ENCODE measurements at regions not wholly inside any gene's neighbourhood (a gene's known extent, or its start where the extent isn't known, plus 50 kb on each side); places are given as distances from the start of the nearest gene placed in this dataset.

DNA sequence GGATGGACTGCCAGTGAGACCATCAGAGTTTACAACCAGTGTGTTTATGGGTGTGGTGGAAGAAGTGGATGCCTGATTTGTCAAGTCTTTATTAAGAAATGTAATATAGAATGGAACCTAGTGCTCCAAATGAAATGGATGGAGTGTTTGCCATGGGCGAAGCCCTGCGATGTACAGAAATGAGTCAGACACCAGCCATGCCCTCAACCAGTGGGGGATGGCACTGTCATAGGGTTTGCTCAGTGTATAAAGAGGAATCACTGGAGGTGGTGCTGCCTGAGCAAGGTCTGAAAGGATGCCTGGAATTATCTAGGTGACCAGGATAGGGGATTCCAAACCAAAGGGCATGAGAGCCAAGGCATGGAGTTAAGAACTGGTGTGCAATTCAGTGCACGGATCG is 120.9 kb upstream of the MTNR1B start:
- no peak for DNase-seq

- no peak for DNase-seq
Observed at GRCh38 chr11:92850296-92850826, 119.1 kb upstream of the MTNR1B start.

GRCh38 chr11:92852229-92852628 is 117.2 kb upstream of the MTNR1B start:
- DNase-seq, result no peak

GRCh38 chr11:92852946-92853345 is 116.5 kb upstream of the MTNR1B start:
- DNase-seq, result peak; percentile 17

GRCh38 chr11:92854162-92854561 is 115.3 kb upstream of the MTNR1B start:
- DNase-seq, result no peak

DNA sequence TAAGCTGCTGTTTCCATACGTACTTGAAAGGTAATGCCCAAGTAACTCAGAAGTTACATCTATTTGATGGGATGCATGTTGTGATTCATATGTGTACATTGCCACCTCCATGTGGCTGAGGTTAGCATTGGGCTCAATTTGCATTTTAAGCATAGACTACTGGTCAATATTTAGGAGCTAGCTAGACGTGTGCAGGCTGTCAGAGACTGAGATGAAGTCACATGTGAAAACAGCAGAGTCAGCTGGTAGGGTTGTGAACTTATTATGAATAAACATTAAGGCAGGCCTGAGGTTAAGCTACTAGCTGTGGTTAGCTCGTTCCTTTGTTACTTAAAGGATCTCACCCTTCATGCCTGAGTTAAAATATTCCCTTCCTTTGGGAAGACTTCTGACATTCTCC is 114.5 kb upstream of the MTNR1B start:
- DNase-seq, result no peak

DNA sequence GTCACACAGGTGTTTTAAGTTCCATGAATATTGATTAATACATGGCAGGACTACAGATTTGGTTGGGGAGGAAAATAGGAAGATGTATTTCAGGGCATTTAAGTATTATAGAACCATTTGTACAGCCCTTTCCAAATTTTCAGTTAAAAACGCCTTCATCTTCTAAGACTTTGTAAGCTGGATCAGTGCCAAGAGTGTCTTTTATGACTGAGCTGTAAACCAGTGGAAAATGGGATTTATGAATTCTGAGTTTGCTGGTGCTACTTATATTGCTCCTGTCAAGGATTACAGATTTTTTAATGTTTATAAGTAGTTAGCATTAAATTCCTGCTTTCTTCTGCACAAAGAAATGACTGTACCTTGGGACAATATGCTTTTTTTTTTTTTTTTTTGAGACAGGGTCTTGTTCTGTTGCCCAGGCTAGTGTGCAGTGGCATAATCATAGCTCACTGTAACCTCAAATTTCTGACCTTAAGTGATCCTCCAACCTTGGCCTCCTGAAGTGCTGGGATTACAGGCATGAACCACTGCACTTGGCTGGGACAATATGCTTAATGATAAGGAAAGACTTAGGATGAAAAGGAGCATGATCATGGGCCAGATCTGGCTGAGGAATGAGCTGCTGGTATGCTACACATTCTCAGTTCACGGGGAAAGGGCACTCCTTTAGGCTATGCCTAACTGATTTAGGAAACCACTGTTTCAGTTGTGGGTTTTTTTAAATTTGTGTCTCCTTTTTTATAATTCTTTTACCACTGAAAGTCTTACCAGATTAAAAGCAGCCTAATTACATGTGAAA is 113.6 kb upstream of the MTNR1B start:
- no peak for DNase-seq

DNA sequence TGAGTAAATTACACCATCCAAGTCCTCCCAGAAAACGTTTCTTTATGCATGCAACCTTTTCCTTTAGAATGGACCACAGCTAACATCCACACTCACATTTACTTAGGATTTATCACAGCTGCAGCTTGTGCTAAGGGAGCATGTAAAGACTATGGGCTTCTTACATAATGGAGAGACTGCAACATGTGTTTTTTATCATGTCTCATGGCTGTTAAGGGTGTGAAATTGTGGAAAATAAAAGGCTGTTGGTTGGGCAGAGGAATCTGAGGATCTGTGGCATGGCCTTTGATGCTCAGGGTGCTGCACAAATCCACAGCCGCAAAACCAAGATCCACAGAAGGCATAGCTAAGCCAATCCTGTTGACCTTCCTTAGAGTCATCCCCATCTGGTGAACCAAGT is 112.0 kb upstream of the MTNR1B start:
- no peak for DNase-seq

DNA sequence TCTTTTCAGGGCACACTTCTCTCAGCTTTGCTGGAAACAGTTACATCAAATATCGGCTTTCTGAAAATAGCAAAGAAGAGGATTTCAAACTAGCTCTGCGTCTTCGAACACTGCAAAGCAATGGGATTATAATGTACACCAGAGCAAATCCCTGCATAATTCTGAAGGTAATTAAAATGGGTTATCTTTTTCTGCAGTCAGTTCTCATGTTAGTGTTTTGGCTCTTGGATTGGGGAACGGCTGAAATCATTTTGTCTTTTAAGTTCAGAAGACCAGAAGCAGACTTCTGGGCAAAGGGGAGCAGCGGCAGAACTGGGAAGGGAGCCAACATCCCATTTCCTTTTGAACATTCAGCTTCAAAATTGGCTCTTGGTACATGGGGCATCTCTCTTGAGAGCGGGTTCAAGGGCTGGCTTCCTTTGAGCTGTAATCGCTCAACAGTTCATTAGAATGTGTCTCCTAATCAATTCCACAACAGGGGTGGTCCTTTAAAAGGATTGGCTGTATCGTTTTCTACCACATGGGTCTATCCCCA is 110.2 kb upstream of the MTNR1B start:
- no peak for DNase-seq

GRCh38 chr11:92861634-92862033 is 107.8 kb upstream of the MTNR1B start:
- no peak for DNase-seq

DNA sequence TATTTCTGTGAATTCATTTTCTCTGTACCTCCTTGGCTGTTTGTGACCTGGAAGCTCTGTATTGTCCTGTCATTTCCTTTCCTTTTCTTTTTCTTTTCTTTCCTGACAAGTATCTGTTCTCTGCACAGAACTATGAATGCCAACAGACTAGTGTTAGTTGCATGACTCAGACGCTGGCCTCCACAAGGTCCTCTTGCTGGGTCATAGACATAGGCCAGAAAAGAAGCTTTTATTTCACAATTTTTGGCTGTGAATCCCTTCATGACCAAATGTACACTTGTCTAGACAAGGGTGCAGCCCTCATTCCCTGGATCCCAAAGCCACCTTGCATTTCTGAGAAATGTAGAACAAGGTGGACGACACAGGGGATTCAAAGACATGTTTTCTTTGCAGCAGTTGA is 104.1 kb upstream of the MTNR1B start:
- DNase-seq, result no peak

- DNase-seq, result no peak
Observed at GRCh38 chr11:92866679-92867282, 102.7 kb upstream of the MTNR1B start.

- DNase-seq, result no peak
Observed at GRCh38 chr11:92867913-92868619, 101.4 kb upstream of the MTNR1B start.

GRCh38 chr11:92869716-92870115 is 99.7 kb upstream of the MTNR1B start:
- no peak for DNase-seq

GRCh38 chr11:92870196-92870832 is 99.1 kb upstream of the MTNR1B start:
- DNase-seq, result no peak

DNA sequence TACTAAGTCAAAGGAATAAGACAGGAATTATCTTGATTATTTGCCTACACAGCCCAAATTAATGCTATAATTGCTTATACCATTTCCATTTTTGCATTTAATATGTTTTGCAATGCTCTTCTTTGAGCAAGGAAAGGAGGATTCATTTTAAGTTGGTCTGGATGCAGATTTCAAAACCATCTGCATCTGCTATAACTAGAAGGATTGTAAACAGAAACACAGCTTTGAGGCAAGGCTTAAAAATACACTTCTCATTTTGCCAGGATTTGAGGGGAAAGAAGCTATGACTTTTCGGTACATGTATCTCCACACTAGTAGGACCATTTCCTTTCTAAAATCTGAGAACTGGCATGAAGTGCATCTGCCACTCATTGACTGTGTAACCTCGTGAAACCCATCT is 95.9 kb upstream of the MTNR1B start:
- DNase-seq, result no peak

- no peak for DNase-seq
Observed at GRCh38 chr11:92875473-92875872, 94.0 kb upstream of the MTNR1B start.

DNA sequence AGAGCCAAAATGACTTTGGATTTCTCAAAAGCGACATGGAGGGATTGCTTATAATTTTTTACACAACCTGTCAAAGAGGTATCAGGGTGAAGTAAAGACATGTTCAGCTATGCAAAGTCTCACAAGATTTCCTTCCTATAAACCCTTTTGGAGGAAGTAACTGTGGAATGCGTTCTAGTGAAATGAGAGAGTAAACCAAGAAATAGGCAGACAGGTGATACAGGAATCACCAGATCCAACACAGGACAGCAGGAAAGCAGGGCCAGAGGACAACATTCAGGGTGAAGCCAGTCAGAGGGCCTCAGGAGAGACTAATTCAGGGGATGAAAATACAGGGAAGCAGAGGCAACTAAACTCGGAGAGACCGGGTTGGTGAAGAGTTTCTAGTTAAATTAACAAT is 90.4 kb upstream of the MTNR1B start:
- DNase-seq, result no peak

DNA sequence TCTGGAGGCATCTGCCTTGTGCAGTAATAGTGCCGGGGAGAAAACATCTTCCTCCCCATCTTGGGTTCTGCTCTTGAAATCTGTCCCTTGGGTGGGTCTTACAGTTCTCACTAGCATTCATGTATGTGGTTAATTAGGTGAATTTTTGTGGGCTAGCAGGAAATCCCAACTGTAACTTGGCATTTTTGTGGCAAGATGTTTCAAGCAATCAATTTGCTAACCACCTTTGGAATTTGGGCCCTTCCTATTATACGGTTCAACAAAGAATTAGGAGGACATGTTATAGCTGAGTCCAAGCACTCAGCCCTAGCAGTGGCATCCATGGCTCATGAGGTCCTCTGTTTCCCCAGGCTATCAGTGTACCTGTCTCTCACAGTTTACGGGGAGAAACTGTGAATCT is 89.1 kb upstream of the MTNR1B start:
- peak; percentile 24 for DNase-seq

DNA sequence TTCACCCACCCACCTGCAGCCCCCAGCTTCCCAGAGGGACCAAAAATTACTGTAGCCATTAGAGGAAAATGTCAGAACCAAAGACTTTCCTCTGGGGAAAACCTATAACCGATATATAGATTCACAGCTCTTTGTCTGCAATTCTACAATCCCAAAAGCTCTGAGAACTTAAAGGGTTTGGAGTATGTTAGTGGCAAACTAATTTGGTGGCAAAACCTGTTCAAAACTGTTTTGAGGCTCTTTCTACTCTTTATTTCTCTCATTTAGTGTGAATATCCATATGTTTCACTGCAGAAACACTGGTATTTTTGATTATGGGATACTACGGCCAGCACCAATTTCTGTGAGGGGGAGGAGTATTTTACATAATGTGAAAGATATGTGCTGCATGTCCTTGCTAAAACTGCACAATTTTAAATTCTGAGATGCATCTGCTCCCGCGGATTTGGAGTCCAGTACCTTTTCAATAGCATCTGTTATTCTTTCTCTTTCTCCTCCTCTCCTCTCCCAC is 87.5 kb upstream of the MTNR1B start:
- DNase-seq, result no peak

- DNase-seq, result no peak
Observed at GRCh38 chr11:92882828-92883611, 86.4 kb upstream of the MTNR1B start.

GRCh38 chr11:92885600-92885999 is 83.9 kb upstream of the MTNR1B start:
- DNase-seq, result no peak

All from kidney glomerular epithelial cell (primary cell).